ENCODE measurements at regions not wholly inside any gene's neighbourhood (a gene's known extent, or its start where the extent isn't known, plus 50 kb on each side); places are given as distances from the start of the nearest gene placed in this dataset.
"Not testable (repeated sequence)": the region's sequence is repeated elsewhere in the genome, so short reads cannot be mapped to it uniquely, and the experiment has no call there.

DNA sequence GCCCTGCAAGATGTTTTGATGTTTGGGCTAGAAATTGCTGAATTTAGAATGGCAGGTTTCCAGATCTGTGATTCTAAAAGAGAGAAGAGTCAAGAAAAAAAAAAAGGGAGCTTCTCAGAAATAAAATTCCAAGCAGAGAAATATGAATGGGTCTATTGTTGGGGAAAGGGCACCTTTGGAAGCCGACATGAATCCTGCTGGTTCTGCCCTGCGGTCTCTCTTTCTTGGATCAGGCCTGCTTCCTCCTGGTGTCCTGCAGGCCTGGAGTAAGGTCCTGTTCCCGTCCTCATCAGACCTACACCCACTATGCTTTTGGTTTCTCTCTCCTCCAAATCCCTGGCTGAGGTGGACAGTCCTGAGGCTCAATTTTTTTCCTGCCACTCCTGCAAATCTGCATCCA is 109.8 kb upstream of the TRIM2 start:
- no peak for TF ChIP-seq CTCF (IDR thresholded peaks at IDR 0.05; ENCODE audit: control extremely low read depth, extremely low read depth, low read depth, missing control alignments)
- no peak for DNase-seq (ENCODE audit: extremely low spot score)
- POLR2A ChIA-PET = no interaction called here
- CTCF ChIA-PET = interaction anchor here (4.6 kb wide), 1 partner anchor 9 kb away, joined by 24 read pairs; no protein-coding TSS in a partner anchor

- CTCF ChIA-PET = interaction anchor here (1.8 to 4.6 kb wide), 3 partner anchors 10 to 31 kb away, joined by 7 to 24 read pairs (median 14); no protein-coding TSS in a partner anchor
- no peak for DNase-seq (ENCODE audit: extremely low spot score)
- POLR2A ChIA-PET = no interaction called here
- no peak for TF ChIP-seq CTCF (IDR thresholded peaks at IDR 0.05; ENCODE audit: control extremely low read depth, extremely low read depth, low read depth, missing control alignments)
Observed at GRCh38 chr4:153095448-153096204, 108.6 kb upstream of the TRIM2 start.

- ChIA-PET CTCF (interaction anchor here (0.7 to 4.6 kb wide), 5 partner anchors 10 to 250 kb away, joined by 3 to 24 read pairs (median 7); no protein-coding TSS in a partner anchor), POLR2A (no interaction called here)
- TF ChIP-seq CTCF (IDR thresholded peaks at IDR 0.05; ENCODE audit: control extremely low read depth, extremely low read depth, low read depth, missing control alignments) = no peak
Observed at GRCh38 chr4:153096344-153096743, 107.9 kb upstream of the TRIM2 start.

GRCh38 chr4:153098427-153098826 is 105.8 kb upstream of the TRIM2 start:
- no peak for TF ChIP-seq CTCF (IDR thresholded peaks at IDR 0.05; ENCODE audit: control extremely low read depth, extremely low read depth, low read depth, missing control alignments)
- ChIA-PET POLR2A (no interaction called here), CTCF (interaction anchor here (1.2 to 3.8 kb wide), 3 partner anchors 15 to 29 kb away, joined by 3 to 14 read pairs (median 14); no protein-coding TSS in a partner anchor)
- DNase-seq (ENCODE audit: extremely low spot score) = no peak

More at GRCh38 chr4:153096344-153096743, 107.9 kb upstream of the TRIM2 start:
- DNase-seq (ENCODE audit: extremely low spot score) = no peak

DNA sequence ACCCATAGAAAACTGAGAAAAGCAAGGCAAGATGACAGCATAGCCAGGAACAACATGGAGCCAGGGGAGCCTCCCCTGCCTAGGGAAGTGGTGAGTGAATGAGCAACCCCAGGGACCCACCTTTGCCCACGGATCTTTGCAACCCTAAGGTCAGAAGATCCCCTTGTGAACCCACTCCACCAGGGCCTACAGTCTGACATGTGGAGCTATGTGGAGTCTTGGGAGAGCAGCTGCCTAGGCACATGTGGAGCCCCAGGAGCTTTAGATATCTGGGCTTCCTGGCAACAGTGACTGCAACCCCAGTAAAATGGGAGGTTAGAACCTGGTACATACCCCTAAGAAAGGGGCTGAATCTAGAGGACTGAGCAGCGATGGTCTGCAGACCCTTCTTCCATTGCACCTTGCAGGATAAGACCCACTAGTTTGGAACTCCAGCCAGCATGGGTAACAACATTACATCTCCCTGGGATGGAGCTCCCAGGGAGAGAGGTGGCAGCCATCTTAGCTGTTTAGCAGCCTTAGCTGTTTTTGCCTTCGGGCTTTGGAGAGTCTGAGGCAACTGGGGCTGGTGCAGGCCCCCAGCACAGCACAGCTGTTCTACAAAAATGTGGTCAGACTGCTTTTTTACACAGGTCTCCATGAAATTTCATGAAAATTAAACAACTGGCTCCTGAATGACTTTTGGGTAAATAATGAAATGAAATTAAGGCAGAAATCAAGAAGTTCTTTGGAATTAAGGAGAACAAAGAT is 104.7 kb upstream of the TRIM2 start:
- no peak for TF ChIP-seq CTCF (IDR thresholded peaks at IDR 0.05; ENCODE audit: control extremely low read depth, extremely low read depth, low read depth, missing control alignments)
- ChIA-PET POLR2A (no interaction called here), CTCF (interaction anchor here (0.6 to 3.8 kb wide), 5 partner anchors 12 to 28 kb away, joined by 3 to 14 read pairs (median 3); no protein-coding TSS in a partner anchor)
- DNase-seq (ENCODE audit: extremely low spot score) = no peak

DNA sequence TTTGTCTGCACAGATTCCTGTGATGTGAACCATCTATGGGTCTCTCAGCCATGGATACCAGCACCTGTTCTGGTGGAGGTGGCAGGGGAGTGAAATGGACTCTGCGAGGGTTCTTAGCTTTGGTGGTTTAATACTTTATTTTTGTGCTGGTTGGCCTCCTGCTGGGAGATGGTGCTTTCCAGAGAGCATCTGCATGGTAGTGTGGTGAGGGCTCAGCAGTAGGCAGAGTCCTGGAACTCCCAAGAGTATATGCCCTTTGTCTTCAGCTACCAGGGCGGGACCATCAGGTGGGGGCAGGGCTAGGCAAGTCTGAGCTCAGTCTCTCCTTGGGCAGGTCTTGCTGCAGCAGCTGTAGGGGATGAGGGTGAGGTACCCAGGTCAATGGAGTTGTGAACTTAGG is 97.5 kb upstream of the TRIM2 start:
- DNase-seq (ENCODE audit: extremely low spot score); POLR2A ChIA-PET: not testable (repeated sequence)
- CTCF ChIA-PET = interaction anchor here (1.2 to 11.4 kb wide), 4 partner anchors 10 to 260 kb away, joined by 4 to 71 read pairs (median 13); no protein-coding TSS in a partner anchor

Data from GM10248 (cell line).